NCI-H460 (cell line): ENCODE measurements at regions not wholly inside any gene's neighbourhood (a gene's known extent, or its start where the extent isn't known, plus 50 kb on each side); places are given as distances from the start of the nearest gene placed in this dataset.
"Not testable (repeated sequence)": the region's sequence is repeated elsewhere in the genome, so short reads cannot be mapped to it uniquely, and the experiment has no call there.

Source experiments
- DNase-seq: peaks from one replicate; pipeline ENCODE4 v3.0.0-alpha.2; 2016; ENCODE audit warnings: low read depth; ENCODE audit errors: extremely low read depth

DNA sequence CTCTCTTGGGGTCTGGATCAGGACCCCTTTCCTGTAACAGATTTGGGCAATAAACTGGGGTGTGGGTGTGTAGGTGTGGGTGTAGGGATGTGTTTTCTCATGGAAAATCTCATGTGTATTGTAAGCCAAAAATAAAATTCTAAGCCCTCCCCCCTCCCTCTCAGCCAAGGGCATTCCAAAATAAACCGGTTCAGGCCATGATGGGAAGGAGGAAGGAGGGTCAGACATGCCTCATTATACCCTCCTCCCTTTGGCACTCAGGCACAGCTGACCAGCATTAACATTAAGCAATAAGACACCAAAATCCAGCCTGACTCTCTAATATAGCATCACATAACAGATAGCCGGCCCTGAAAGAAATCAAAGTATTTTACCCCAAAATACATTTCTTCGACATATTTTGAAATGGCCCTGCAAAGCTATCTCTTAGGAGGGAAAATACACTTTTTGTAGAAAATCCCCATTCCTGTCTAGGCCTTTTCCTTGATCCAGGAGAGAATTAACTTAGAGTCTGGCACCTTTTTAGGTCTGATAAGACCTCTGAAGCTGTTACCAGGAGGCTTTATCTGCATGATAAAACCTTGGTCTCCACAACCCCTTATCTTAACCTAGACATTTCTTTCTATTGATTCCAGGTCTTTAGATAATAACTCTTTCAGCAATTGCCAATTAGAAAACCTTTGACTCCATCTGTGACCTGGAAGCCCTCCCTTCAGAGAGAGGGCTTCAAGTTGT is 128.7 kb upstream of the COL5A2 start:
- DNase-seq = no peak

DNA sequence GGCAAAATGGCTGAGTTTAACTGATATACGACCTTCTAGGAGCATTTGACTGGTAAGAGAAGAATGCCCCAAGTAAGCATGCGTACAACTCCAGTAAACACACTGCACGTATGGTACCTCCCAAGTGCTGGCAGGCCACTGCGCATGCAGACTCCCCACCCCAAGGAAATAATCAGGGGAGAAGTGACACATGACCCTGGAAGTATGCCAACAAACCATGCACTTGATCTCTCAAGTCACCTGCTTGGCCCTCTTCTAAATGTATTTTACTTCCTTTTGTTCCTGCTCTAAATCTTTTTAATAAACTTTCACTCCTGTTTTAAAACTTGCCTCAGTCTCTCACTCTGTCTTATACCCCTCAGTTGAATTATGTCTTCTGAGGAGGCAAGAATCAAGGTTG is 129.8 kb upstream of the COL5A2 start:
- DNase-seq = no peak

GRCh38 chr2:189312211-189312610 is 129.1 kb upstream of the WDR75 start:
- no peak for DNase-seq

GRCh38 chr2:189312643-189313042 is 128.6 kb upstream of the WDR75 start:
- no peak for DNase-seq

- DNase-seq = no peak
Observed at GRCh38 chr2:189318761-189319160, 122.5 kb upstream of the WDR75 start.

- not testable (repeated sequence) for DNase-seq
Observed at GRCh38 chr2:189319424-189319823, 121.8 kb upstream of the WDR75 start.

DNA sequence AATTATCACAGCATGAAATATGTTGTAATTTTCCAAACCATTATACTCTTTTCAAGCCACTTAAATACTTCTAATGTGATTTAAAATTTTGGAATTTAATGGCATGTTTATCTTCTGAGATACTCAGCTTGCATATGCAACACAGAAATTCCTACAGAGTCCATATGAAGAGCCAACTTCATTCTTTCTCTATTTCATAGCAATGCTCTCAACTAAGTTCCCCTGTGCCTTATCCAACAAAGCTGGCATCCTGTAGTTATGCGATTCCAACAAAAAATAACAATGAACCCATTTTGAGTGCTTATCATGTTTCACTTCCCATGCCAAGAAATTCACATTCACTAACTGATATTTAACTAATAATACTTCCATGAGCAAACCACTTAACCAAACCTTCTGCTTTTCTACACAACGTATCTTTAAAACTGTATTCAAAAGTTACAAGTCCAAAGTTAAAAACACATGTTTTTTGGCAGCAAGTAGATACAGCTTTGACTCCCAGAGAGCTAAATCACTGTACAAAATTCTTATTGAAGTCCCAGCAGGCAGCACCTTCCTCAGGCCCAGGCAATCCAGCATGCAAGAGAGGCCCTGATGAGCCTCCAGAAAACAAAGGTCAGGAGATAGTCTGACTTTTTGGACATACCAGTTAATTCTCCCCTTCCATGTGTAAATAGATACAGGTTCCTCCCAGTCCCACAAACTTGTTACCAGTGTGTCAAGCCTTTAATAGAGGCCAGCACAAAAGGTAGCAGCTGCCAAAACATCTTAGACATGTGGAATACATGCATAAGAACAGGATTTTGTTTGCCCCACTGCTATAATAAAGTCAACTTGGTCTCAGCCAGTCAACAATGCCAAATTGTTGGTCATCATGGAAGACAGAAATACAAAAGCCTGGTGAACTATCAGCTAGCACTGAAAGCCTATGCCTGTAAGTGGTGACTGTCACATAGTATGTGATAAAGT is 113.1 kb upstream of the WDR75 start:
- no peak for DNase-seq

GRCh38 chr2:189328848-189329245 is 112.4 kb upstream of the WDR75 start:
- no peak for DNase-seq

GRCh38 chr2:189336276-189336975 is 104.8 kb upstream of the WDR75 start:
- DNase-seq = no peak

DNA sequence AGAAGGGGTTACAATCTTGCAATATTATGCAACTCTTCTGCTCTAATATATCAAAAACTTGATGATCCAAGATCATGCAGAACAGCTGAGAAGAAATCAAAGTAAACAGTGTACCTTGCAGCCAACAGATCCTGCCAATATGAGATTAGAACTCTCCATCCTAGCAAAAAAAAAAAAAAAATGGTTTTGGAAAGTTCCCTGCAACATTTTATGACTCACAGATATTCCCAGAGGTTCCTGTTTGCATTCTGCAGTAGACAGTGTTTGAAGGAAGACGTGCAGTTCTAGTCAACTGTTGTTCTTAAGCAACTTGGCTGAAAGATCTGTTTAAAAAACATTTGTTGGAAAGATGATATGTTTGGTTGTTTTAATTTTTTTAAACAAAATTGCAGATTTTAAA is 103.6 kb upstream of the WDR75 start:
- DNase-seq = no peak

GRCh38 chr2:189338115-189338514 is 103.2 kb upstream of the WDR75 start:
- no peak for DNase-seq

DNA sequence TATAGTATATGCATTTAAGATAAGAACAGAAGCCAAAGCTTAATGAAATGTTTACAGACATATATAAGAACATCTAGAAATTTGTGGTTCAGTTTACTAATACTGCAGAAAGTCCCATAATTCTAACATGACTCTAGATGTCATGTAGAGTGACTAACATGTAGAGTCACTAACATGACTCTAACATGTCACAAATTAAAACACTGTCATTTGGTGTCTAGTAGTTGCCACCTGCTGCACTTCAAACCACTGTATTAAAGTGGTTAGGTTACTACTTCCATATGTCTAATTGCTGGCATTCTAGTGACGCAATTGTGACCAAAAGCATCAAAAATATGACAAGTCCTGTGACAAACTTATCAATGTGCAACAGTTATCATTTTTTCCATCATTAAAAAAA is 100.2 kb upstream of the WDR75 start:
- DNase-seq = no peak

- DNase-seq = no peak
Observed at GRCh38 chr2:189344043-189344442, 97.2 kb upstream of the WDR75 start.

GRCh38 chr2:189347540-189347939 is 93.7 kb upstream of the WDR75 start:
- peak; percentile 84 for DNase-seq

GRCh38 chr2:189348369-189348768 is 92.9 kb upstream of the WDR75 start:
- DNase-seq = no peak

GRCh38 chr2:189350540-189351209 is 90.6 kb upstream of the WDR75 start:
- DNase-seq = no peak

DNA sequence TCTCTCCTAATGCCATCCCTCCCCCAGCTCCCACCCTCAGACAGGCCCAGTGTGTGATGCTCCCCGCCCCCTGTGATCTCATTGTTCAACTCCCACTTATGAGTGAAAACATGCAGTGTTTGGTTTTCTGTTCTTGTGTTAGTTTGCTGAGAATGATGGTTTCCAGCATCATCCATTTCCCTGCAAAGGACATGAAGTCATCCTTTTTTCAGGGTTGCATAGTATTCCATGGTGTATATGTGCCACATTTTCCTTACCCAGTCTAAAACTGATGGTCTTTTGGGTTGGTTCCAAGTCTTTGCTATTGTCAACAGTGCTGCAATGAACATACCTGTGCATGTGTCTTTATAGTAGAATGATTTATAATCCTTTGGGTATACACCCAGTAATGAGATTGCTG is 89.3 kb upstream of the WDR75 start:
- DNase-seq = not testable (repeated sequence)

GRCh38 chr2:189357375-189357774 is 83.9 kb upstream of the WDR75 start:
- not testable (repeated sequence) for DNase-seq

DNA sequence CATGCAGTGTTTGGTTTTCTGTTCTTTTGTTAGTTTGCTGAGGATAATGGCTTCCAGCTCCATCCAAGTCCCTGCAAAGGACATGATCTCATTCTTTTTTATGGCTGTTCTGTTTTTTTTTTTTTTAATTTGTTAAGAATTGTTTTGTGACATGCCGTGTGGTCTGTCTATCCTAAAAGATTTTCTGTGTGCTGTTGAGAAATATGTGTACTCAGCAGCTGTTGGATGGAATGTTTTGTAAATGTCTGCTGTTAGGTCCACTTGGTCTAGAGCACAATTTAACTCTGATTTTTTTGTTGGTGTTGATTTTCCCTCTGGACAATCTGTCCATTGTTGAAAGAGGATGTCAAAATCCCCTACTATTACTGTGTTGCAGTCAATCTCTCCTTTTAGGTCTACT is 80.4 kb upstream of the WDR75 start:
- no peak for DNase-seq

GRCh38 chr2:189362283-189362682 is 79.0 kb upstream of the WDR75 start:
- DNase-seq = no peak

GRCh38 chr2:189363559-189363958 is 77.7 kb upstream of the WDR75 start:
- peak; percentile 80 for DNase-seq
